Keratinocyte (primary cell): ENCODE measurements at regions not wholly inside any gene's neighbourhood (a gene's known extent, or its start where the extent isn't known, plus 50 kb on each side); places are given as distances from the start of the nearest gene placed in this dataset.

Experiments
- DNase-seq: peaks from one replicate; pipeline ENCODE4 v3.0.0-alpha.2; 2011; ENCODE audit warnings: low read depth, missing footprints, low spot score
- FAIRE-seq: peaks from 2 replicates; lab custom pipeline; 2011; peaks lifted over from hg19 to GRCh38; lab: Jason Lieb, UNC
- H2AFZ ChIP-seq: 2 replicates; pipeline ENCODE4 v1.6.0; 2012; ENCODE audit warnings: low read length, control low read depth, inconsistent platforms; ENCODE audit not compliant: control insufficient read depth
- H3K27ac ChIP-seq: 2 replicates; pipeline ENCODE4 v1.5.1; 2011; ENCODE audit warnings: low read length; ENCODE audit not compliant: control insufficient read depth, insufficient read depth
- H3K27me3 ChIP-seq: 3 replicates; pipeline ENCODE4 v1.6.0; 2011; ENCODE audit warnings: low read length; ENCODE audit not compliant: control insufficient read depth, insufficient read depth; ENCODE audit errors: extremely low read depth
- H3K36me3 ChIP-seq, 2 experiments: 2 replicates in 1 of 2; 3 replicates in 1 of 2; pipeline ENCODE4 v1.5.1; 2011; ENCODE audit warnings: low read length in 2 of 2, mild to moderate bottlenecking in 1 of 2; ENCODE audit not compliant: control insufficient read depth in 2 of 2, insufficient read depth in 2 of 2; ENCODE audit errors: extremely low read depth in 1 of 2
- H3K4me1 ChIP-seq: 3 replicates; pipeline ENCODE4 v1.5.1; 2011; ENCODE audit warnings: low read length; ENCODE audit not compliant: control insufficient read depth, insufficient read depth; ENCODE audit errors: extremely low read depth
- H3K4me2 ChIP-seq: 3 replicates; pipeline ENCODE4 v1.6.0; 2011; ENCODE audit warnings: low read depth, low read length; ENCODE audit not compliant: control insufficient read depth, insufficient read depth; ENCODE audit errors: extremely low read depth
- H3K4me3 ChIP-seq, 3 experiments: fragments of 200-600 bp in 1 of 3; sonication (generic) in 1 of 3; 2 replicates in 2 of 3; 3 replicates in 1 of 3; pipeline ENCODE4 v1.5.1; 2011 to 2016; ENCODE audit warnings: low read length in 3 of 3, mild to moderate bottlenecking in 3 of 3, control low read depth in 2 of 3, inconsistent platforms in 1 of 3, low read depth in 1 of 3, mixed read lengths in 1 of 3, mixed run types in 1 of 3, moderate library complexity in 1 of 3; ENCODE audit not compliant: control insufficient read depth in 2 of 3, insufficient read depth in 2 of 3; ENCODE audit errors: extremely low read depth in 1 of 3
- H3K79me2 ChIP-seq: 2 replicates; pipeline ENCODE4 v1.6.0; 2012; ENCODE audit warnings: low read length; ENCODE audit not compliant: control insufficient read depth, insufficient read depth
- H3K9ac ChIP-seq: 3 replicates; pipeline ENCODE4 v1.6.0; 2011; ENCODE audit warnings: low read length; ENCODE audit not compliant: control insufficient read depth, insufficient read depth; ENCODE audit errors: extremely low read depth
- H3K9me1 ChIP-seq: 3 replicates; pipeline ENCODE4 v1.6.0; 2011; ENCODE audit warnings: low read length; ENCODE audit not compliant: control insufficient read depth, insufficient read depth; ENCODE audit errors: extremely low read depth
- H3K9me3 ChIP-seq: 2 replicates; pipeline ENCODE4 v1.5.1; 2012; ENCODE audit warnings: low read depth, low read length; ENCODE audit not compliant: control insufficient read depth
- H4K20me1 ChIP-seq: 3 replicates; pipeline ENCODE4 v1.6.0; 2011; ENCODE audit warnings: low read length; ENCODE audit not compliant: control insufficient read depth, insufficient read depth; ENCODE audit errors: extremely low read depth
- CTCF ChIP-seq, 3 experiments: IDR thresholded peaks in 1 of 3; conservative IDR thresholded peaks in 1 of 3; optimal IDR thresholded peaks in 1 of 3; 2 replicates in 2 of 3; 3 replicates in 1 of 3; pipeline versions ENCODE3 to v1.5.1; 2011; ENCODE audit warnings: low read length in 3 of 3, mild to moderate bottlenecking in 3 of 3, moderate library complexity in 2 of 3, control low read depth in 1 of 3, inconsistent platforms in 1 of 3; ENCODE audit not compliant: insufficient read depth in 2 of 3; ENCODE audit errors: extremely low read depth in 1 of 3
- EZH2 ChIP-seq: IDR thresholded peaks from one replicate; pipeline ENCODE4 v1.6.1; 2012; ENCODE audit warnings: inconsistent platforms, mild to moderate bottlenecking, low read length, moderate library complexity
- dilution Hi-C: fragments of 300-500 bp; cut with MboI; formaldehyde crosslinking; loops from one replicate; pipeline ENCODE4 v1.7.0; 2020; ENCODE audit warnings: low sequenced_read_pairs; ENCODE audit not compliant: extremely low pct_ligation_motif_present

GRCh38 chr13:37919329-37919880 is 49.8 kb upstream of the TRPC4 start:
- Histone ChIP-seq H3K9me3 (peaks cover 5% of the 10 kb centered on the region), H3K9me1 (no peaks in the 10 kb centered on the region), H3K27me3 (no peaks in the 10 kb centered on the region), H3K4me1 (peaks cover 14% of the 10 kb centered on the region), H3K79me2 (no peaks in the 10 kb centered on the region), H4K20me1 (no peaks in the 10 kb centered on the region), H3K4me2 (no peak overlapping the region), H3K9ac (no peak overlapping the region), H3K36me3 (no peaks in the 10 kb centered on the region), H2AFZ (no peak overlapping the region), H3K4me3 (no peak overlapping the region), H3K27ac (no peak overlapping the region)
- dilution Hi-C loops = no loop called here
- TF ChIP-seq EZH2 = no peak
- TF ChIP-seq CTCF (optimal IDR thresholded peaks at IDR 0.05 in 1 of 3, IDR thresholded peaks at IDR 0.05 in 1 of 3, conservative IDR thresholded peaks at IDR 0.05 in 1 of 3; ENCODE audit: extremely low read depth in 1 of 3, insufficient read depth in 2 of 3, low read length in 3 of 3) = no peak
- no peak for DNase-seq
- no peak for FAIRE-seq
